HG03439 (cell line): ENCODE measurements at regions not wholly inside any gene's neighbourhood (a gene's known extent, or its start where the extent isn't known, plus 50 kb on each side); places are given as distances from the start of the nearest gene placed in this dataset.

Experiments used
- ATAC-seq: cut with Tn5 transposase; IDR thresholded peaks from one replicate; pipeline ENCODE4 v1.9.1; 2021; ENCODE audit warnings: mild to moderate bottlenecking, moderate library complexity; ENCODE audit not compliant: unreplicated experiment

DNA sequence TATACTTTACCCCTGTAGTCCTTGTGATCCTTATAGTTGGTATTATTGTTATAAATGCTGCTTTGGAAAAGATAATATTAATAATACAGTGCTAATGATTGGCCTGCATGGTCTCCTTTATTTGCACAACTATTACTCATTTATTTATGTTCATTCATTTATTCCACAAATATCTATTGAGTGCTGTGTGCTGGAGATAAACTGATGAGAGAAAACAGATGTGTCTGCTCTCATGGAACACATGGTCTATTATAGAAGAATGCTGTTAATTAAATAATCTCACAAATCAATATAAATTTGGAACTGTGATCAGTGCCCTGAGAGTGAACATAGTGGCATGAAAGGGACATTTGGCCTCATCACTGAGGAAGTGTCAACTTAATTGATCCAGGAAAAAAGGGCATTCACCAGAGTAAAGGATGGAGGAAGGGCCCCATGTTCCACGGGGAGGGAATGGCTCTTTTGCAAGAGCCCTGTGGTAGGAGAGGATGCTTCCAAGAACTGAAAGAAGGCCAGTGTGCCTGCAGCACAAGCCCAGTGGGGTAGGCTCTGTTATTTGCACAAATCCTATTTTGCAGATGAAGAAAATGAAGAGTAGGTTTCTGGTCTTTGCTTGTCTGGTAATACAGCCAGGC is 91.5 kb upstream of the STK39 start:
- no peak for ATAC-seq

DNA sequence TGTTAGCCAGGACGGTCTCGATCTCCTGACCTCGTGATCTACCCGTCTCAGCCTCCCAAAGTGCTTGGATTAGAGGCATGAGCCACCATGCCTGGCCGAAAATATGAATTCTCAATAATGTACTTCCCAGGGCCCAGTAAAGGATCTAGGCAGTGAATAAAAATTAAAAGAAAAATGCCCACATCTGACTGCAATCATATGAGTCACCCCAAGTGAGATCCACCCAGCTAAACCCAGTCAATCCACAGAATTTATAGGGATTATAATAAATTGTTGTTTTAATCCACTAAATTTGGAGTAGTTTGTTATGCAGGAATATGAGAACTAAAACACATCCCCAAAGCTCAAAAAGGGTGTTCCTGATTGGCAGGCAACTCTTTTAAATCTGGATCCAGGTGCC is 93.5 kb upstream of the STK39 start:
- ATAC-seq: no peak

DNA sequence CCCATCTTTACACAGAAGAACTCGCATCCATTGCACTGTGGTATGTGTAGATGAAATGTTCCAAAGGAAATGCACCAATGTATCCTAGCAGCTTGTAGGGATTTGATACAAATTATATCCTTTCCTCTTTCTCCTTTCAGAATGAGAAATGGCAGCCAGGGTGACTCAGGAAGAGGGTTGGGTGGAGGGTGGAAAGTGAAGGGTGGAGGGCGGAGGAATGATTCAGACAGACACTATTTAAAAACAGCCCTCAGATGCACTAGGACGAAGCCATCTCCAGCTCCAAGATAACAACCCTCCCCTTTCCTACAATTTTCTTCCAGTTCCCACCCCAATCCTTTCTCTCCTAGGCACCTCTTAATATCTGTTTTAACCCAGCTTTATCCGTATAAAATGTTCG is 96.2 kb upstream of the STK39 start:
- no peak for ATAC-seq

DNA sequence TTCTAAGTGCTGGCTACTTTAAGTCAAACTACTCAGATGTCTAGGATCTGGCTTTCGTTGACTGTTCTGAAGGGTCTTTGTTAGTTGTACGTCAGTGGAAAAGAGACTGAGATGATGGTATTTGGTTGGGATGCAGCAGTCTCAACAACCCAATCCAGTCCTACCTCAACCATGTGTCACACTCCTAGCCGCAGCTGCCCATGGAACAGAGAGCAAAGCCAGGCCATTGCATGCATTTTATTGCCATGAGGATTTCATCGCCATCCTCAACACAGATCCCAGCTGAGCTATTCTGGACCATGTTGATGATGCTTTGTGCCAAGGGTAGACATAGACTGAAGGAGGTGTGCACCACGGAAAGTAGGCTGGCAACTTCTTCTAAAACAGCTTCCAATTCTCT is 97.3 kb upstream of the STK39 start:
- no peak for ATAC-seq

DNA sequence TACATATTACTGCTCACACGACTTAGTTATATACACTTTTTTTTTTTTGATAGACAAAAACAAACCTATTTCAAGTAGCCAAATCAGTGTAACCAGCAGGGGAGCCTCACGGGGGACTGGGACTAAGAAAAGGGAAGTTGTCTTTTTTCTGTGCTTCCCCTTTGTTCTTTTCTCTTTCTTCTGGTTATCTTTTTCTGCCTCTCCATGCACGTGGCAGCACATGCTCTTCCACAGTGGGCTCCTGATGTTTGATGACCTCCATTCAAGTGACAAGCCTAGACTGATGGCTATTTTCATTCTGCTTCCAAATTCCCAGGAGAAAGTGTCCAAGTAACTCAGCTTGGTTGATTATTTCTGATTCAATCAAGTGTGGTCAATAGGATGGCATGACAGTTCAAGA is 98.2 kb upstream of the STK39 start:
- no peak for ATAC-seq

DNA sequence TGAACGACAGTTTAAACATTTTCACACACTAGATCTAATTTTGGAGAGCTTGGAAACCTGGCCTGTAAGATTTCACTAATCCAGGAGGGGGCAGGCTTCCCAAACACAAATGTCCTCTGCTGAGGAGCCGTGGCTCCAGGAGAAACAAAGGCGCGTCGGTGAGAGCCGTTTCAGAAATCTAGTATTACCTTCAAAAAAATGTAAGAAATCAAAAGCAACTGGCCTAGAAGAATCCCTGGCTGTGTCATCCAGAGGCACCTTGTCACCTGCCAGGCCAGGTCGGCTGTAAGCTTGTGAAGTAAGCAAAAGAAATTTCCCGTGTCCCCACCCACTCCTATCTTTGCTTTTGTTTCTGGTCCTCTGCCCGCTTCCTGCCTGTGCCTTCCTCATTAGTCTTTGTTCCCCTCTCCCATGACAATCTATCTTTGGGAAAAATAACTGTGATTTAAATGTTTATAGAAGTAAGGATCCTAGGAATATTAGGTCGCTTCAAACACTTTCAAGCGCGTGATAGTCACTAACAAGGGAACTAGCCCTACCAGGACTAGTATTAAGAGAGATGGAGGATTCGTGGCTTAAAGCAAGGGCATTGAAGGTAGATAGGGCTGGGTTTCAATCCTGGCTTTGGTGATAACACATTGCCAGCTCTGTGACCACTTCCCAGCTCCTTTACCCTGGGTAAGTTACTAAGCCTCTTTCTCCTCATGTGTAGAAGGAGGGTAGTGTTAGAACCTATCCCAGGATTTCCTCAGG is 99.5 kb upstream of the STK39 start:
- peak; percentile 85 for ATAC-seq

DNA sequence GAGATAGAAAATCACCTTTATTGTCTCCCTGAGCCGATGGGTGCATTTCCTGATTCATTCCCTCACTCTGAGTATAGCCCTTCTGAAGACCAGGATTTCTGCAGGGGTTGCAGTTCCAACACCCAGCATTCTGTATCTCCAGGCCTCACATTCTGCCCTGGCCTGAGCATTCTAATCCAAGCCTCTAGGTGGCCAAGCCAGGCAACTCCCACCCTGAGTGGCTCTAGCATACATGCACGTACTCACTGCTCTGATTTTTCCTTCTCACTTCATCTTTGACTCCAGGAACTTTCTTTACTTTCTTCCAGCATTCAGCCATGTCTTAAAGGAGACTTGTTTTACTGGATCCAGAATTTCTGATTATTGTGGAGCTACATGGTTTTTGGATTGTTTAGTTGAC is 100.7 kb upstream of the STK39 start:
- peak; percentile 71 for ATAC-seq

DNA sequence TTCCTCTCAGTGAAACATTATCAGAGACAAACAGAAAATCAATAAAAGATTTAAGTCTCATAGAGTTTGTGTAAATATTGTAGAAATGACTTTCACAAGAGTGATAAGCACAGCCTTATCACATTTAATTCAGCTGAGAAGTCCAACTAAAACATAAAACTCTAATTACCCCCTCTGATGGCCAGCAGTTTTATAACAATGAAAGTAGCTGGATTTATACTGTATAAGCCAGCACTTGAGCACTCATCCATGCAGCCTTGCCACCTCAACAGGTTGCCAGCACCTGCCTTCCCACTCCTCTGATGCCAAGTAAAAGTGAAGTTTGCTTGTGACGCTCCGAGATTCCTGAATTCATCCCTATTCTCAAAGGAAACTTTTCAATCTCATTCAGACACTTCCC is 103.0 kb upstream of the STK39 start:
- no peak for ATAC-seq

DNA sequence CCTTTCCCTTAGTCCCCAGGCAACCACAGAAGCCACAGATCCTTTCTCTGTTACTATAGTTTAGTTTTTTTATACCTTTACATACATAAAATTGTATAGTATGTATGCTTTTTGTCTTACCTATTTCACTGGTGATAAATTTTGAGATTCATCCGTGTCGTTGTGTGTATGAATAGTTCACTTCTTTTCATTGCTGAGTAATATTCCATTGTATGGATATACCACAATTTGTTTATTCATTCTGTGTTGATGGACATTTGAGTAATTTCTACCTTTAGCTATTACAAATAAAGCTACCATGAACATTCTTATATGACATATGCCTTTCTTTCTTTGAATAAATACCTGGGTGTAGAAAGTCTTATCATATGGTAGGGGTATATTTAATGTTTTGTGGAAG is 102.8 kb upstream of the CERS6 start:
- no peak for ATAC-seq

DNA sequence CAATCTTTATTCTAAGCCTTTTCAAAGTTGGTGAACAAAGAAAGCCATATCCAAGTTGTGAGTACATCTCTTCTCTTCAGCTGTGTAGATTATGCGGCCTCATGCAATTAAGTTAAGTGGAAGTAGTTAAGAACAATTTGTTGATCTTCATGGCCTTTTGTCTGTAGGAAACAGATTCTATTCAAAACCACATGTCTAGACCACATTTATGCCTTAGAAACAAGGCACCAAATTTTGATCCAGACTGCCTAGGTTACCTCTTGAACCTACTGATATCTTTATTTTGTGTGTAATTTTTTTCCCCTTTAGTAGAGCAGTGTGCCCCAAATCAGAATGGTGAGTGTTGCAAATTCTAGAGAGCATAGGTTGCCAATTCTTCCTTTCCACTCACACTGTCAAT is 101.6 kb upstream of the CERS6 start:
- no peak for ATAC-seq

DNA sequence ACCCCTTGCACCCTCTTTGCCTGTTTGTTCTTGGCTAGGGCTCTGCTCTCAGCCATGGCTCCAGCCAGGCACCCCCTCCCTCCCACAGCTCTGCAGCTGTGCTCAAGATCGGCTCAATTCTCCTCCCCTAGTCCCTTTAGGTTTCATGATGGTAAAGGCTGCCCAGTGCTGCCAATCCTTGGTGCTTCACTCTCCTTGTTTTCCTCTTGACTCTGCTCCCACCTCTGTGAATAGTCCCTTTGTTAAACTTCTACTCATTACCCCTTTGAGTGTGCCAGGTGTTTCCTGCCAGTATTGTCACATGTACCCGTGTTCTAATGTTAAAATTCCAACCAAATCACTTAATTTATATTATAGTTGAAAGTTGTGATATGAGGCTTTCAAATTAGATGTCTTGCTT is 101.0 kb upstream of the CERS6 start:
- no peak for ATAC-seq

DNA sequence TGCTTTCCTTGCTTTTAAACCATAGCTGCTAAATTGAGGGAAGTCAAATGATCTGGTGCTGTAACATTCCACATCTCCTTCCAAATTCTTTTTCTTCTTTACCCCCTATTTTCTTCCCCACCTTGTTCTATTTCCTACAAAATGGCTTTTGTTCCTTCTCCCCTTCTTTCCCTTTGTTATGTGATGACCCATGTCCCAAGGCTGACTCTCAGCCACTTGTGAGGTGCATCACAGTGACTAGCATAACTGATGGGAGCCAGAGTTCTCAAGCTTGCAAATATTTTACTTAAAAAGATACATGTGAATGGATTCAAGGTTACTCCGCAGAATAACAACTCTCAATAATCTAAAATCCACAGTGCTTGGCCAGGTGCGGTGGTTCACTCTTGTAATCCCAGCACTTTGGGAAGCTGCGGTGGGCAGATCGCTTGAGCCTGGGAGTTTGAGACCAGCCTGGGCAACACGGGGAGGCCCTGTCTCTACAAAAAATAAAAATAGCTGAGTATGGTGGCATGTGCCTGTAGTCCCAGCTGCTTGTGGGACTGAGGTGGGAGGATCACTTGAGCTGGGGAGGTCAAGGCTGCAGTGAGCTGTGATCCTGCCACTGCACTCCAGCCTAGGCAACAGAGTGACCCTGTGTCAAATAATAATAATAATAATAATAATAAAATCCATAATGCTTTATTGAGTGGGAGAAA is 100.1 kb upstream of the CERS6 start:
- no peak for ATAC-seq

DNA sequence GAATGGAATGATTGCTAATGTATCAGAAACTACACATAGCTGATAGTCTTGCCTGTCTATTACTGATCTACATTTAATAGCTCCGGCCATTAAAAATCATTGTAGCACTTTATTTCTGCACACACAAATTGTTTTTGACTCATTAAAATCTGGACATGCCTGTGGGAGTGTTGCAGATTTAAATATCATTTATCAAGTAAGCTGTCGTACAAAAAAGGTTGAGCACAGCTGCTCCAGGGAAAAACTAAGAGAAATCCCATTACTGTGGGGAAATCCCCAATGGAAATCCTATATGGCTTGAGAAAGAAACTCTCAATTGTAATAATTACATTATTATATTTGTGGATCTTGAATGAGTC is 99.6 kb upstream of the CERS6 start:
- ATAC-seq: no peak

DNA sequence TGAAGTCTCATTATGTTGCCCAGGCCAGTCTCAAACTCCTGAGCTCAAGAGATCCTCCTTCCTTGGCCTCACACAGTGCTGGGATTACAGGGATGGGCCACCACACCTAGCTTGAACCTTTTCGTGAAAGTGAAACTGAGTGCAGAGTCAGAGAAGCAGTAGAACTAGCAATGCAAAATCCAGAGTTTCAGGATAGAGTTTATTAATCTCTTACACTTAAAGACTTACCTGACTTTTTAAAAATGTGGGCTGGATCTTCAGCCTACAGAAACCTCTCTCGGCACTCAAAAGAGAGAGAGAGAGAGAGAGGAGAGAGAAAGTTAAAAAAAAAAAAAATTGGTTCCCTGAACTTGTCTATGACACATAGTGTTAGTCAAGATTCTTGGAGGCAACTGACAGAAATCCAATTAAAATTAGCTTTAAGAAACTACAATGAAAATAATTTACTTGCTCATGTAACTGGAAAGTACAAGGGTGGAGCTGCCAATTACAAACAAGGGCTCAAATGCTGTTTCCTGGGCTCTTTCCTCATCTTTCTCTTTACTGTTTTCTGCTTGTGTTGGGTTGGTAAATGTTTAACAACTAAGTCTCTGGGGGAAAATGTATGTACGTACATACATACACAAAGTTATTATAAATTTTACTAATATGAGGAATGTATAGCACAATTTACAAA is 98.1 kb upstream of the CERS6 start:
- no peak for ATAC-seq

DNA sequence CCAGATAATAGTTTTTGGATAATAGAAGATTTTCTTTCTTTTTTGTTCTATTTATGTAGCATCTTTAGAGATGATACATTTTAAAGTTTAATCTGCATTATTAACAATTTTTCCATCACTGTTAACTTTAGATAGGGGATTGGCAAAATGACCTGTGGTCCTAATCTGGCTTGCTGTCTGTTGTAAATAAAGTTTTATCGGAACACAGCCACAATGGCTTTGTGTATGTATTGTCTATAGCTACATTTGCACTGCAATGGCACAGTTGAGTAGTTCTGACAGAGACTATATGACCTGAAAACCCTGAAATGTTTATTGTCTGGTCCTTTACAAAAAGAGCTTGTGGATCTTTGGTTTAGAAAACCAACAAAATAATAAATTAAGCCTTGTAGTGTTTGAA is 97.0 kb upstream of the CERS6 start:
- no peak for ATAC-seq

DNA sequence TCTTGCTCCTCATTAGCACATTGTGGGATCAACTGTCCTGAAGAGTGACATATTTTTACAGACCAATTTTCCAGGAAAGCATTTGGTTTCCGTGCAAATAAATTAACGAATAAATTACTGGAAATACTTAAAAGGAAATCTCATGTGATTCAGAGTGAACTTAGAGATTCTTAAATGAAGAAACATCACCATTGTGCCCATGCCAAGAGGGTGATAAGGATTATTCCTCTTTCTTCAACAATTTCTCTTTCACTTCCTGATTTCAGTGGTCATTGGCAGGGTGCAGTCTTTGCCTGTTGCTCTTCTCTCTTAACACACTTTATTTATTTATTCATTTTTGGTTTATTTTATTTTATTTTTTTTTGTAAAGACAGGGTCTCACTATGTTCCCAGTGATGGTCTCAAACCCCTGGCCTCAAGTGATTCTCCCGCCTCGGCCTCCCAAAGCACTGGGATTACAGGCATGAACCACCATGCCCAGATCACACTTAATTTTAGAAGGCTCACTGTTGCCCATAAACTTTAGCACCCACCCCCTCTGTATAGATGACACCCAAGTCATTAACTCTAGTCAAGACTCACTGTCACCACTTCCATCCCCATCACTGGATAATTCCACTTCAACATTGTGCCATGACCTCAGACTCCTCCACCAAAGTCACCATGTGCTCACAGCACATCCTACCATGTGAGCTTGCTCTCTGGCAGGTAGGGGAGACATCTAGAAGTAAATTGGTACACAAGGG is 92.6 kb upstream of the CERS6 start:
- ATAC-seq: no peak

DNA sequence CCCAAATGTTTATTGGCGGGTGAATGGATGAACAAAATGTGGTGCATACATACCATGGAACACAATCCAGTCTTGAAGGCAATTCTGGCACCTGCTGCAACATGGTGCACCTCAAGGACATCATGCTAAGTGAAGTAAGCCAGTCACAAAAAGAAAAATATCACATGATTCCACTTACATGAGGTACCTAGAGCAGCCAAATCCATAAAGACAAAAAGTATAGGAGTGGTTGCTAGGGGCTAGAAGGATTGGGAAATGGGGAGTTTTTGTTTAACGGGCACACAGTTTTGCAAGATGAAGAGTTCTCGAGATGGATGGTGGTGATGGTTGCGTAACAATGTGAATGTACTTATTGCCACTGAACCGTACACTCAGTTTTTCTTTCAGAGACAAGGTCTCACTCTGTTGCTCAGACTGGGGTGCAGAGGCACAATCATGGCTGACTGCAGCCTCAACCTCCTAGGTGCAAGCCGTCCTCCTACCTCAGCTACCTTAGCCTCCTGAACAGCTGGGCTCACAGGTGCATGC is 90.9 kb upstream of the CERS6 start:
- ATAC-seq: no peak

DNA sequence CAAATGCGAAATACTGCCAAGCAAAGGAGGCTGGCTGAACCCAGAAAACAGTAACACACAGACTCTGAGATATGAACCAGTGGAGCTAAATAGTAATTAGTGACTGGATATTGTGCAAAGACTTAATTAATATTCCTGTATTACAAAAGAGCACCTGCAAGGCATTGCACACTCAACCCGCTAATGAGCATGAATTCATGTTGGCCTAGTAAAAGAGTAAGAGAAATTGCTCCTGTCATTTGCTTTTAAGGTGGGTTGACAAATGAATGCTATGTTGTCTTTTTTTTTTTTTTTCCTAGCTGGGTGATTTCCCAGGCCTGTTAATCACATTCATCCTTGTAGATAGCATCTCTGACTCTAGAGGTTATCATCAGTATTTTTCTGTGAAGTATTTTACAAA is 87.0 kb upstream of the CERS6 start:
- ATAC-seq: no peak

DNA sequence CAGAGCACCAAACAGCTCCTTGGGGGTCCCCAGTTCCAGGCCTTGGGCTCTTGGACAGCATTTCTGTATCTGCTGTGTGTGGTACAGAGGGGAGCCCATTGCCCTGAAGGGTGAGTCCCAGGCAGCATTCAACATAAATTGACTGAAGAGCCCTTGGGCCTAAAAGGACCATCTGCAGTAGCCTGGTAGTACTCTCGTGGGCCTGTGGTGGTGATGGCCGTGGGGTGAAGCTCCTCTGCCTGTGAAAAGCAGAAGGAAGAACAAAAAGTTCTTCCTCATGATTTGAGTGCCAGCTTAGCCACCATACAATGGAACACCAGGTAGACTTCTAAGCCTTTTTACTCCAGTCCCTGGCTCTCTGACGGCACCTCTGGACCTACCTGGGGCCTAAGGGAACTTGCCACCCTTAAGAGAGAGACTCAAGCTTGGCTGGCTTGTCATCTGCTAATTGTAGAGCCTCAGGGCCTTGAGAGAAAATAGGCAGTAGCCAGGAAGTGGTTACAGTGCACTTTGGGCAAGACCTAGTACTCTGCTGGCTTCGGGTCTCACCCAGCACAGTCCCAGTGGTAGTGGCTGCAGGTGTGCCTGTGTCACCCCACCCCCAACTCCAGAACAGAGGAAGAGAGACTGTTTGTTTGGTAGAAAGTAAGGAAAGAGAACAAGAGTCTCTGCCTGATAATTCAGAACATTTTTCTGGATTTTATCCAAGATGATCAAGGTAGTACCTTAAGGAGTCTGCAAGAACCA is 84.6 kb upstream of the CERS6 start:
- no peak for ATAC-seq

DNA sequence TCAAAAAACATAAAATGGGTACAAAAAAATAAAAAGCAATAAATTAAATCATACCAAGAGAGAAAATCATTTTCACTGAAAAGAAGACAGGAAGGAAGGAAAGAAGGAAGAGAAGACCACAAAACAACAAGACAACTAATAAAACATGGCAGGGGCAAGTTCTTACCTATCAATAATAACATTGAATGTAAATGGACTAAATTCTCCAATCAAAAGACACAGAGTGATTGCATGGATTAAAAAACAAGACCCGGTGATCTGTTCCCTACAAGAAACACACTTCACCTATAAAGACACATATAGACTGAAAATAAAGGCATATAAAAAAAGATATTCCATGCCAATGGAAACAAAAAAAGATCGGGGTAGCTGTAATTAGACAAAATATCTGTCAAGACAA is 82.6 kb upstream of the CERS6 start:
- ATAC-seq: no peak
